HL-60 (cell line): ENCODE measurements at regions not wholly inside any gene's neighbourhood (a gene's known extent, or its start where the extent isn't known, plus 50 kb on each side); places are given as distances from the start of the nearest gene placed in this dataset.

Experiments used
- DNase-seq, 2 experiments: peaks; one replicate each; pipeline ENCODE4 v3.0.0-alpha.2; 2010 to 2020; ENCODE audit warnings: low read depth in 1 of 2, low spot score in 1 of 2
- H3K27ac ChIP-seq: fragments of 250-450 bp; sonication (Bioruptor Pico); replicated peaks from 2 replicates; pipeline ENCODE4 v1.5.1; 2020; ENCODE audit warnings: mild to moderate bottlenecking, moderate library complexity
- H3K27me3 ChIP-seq: fragments of 250-450 bp; sonication (Bioruptor Pico); 2 replicates; pipeline ENCODE4 v1.5.1; 2021; ENCODE audit warnings: mild to moderate bottlenecking, moderate library complexity; ENCODE audit not compliant: insufficient read depth, poor library complexity, severe bottlenecking
- H3K4me3 ChIP-seq: replicated peaks from 2 replicates; pipeline ENCODE4 v1.5.1; 2011; ENCODE audit warnings: mild to moderate bottlenecking, control low read depth, low read length; ENCODE audit not compliant: insufficient read depth
- GABPA ChIP-seq: IDR thresholded peaks from 2 replicates; pipeline ENCODE4 v1.6.1; 2012; ENCODE audit warnings: low read depth
- POLR2AphosphoS5 ChIP-seq: IDR thresholded peaks from 2 replicates; pipeline ENCODE4 v1.6.1; 2012; ENCODE audit warnings: low read depth
- SPI1 ChIP-seq: IDR thresholded peaks from 2 replicates; pipeline ENCODE4 v1.6.1; 2012; ENCODE audit warnings: low read depth, mild to moderate bottlenecking, borderline replicate concordance
- TF ChIP-seq, protein P1 (sequence below): IDR thresholded peaks from one replicate; pipeline ENCODE4 v1.5.1; 2011; ENCODE audit warnings: low read length, control low read depth, inconsistent platforms; ENCODE audit not compliant: insufficient read depth
- TF ChIP-seq, protein P2 (sequence below): IDR thresholded peaks from 2 replicates; pipeline ENCODE4 v1.6.1; 2012; ENCODE audit warnings: low read depth; ENCODE audit not compliant: insufficient replicate concordance

- H3K4me3 ChIP-seq, result no peak overlapping the region
- TF ChIP-seq, protein P1, sequence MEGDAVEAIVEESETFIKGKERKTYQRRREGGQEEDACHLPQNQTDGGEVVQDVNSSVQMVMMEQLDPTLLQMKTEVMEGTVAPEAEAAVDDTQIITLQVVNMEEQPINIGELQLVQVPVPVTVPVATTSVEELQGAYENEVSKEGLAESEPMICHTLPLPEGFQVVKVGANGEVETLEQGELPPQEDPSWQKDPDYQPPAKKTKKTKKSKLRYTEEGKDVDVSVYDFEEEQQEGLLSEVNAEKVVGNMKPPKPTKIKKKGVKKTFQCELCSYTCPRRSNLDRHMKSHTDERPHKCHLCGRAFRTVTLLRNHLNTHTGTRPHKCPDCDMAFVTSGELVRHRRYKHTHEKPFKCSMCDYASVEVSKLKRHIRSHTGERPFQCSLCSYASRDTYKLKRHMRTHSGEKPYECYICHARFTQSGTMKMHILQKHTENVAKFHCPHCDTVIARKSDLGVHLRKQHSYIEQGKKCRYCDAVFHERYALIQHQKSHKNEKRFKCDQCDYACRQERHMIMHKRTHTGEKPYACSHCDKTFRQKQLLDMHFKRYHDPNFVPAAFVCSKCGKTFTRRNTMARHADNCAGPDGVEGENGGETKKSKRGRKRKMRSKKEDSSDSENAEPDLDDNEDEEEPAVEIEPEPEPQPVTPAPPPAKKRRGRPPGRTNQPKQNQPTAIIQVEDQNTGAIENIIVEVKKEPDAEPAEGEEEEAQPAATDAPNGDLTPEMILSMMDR, result no peak
- no peak for TF ChIP-seq GABPA
- no peak for TF ChIP-seq SPI1
- no peak for TF ChIP-seq POLR2AphosphoS5
- TF ChIP-seq, protein P2, sequence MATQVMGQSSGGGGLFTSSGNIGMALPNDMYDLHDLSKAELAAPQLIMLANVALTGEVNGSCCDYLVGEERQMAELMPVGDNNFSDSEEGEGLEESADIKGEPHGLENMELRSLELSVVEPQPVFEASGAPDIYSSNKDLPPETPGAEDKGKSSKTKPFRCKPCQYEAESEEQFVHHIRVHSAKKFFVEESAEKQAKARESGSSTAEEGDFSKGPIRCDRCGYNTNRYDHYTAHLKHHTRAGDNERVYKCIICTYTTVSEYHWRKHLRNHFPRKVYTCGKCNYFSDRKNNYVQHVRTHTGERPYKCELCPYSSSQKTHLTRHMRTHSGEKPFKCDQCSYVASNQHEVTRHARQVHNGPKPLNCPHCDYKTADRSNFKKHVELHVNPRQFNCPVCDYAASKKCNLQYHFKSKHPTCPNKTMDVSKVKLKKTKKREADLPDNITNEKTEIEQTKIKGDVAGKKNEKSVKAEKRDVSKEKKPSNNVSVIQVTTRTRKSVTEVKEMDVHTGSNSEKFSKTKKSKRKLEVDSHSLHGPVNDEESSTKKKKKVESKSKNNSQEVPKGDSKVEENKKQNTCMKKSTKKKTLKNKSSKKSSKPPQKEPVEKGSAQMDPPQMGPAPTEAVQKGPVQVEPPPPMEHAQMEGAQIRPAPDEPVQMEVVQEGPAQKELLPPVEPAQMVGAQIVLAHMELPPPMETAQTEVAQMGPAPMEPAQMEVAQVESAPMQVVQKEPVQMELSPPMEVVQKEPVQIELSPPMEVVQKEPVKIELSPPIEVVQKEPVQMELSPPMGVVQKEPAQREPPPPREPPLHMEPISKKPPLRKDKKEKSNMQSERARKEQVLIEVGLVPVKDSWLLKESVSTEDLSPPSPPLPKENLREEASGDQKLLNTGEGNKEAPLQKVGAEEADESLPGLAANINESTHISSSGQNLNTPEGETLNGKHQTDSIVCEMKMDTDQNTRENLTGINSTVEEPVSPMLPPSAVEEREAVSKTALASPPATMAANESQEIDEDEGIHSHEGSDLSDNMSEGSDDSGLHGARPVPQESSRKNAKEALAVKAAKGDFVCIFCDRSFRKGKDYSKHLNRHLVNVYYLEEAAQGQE, result no peak
- no peaks in the 10 kb centered on the region for H3K27me3 ChIP-seq
- DNase-seq, result no peak
- H3K27ac ChIP-seq, result no peak overlapping the region
Measured at GRCh38 chr3:21331857-21332256, 419.2 kb downstream of the ZNF385D start.

DNA sequence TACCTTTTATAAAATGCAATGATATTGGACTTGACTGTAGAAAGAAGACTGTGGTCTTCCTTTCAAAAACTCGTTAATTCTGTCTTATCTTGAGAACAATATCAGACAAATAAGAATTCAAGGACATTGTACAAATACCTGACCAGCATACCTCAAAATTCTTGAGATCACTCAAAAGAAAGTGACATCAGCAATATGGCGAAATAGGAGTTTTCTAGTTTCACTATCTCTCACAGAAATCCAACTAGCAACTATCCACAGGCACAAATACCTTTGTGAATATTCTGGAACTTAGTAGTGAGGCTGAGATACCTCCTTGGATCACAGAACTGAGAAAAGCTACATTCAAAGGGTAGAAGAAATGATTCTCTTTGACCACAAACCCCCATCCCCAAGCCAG, 419.7 kb downstream of the ZNF385D start:
- Histone ChIP-seq H3K27ac (no peak overlapping the region), H3K27me3 (no peaks in the 10 kb centered on the region), H3K4me3 (no peak overlapping the region)
- no peak for TF ChIP-seq SPI1
- TF ChIP-seq, protein P2, result no peak
- TF ChIP-seq GABPA, result no peak
- no peak for TF ChIP-seq POLR2AphosphoS5
- TF ChIP-seq, protein P1, result no peak
- DNase-seq, result no peak

- TF ChIP-seq GABPA (no peak), SPI1 (no peak)
- TF ChIP-seq, protein P2, result no peak
- no peaks in the 10 kb centered on the region for H3K27me3 ChIP-seq
- no peak for DNase-seq
- no peak overlapping the region for H3K27ac ChIP-seq
- no peak overlapping the region for H3K4me3 ChIP-seq
Measured at GRCh38 chr3:21330293-21330692, 420.7 kb downstream of the ZNF385D start.

- no peak for DNase-seq
- H3K27me3 ChIP-seq, result no peaks in the 10 kb centered on the region
- TF ChIP-seq, protein P2, result no peak
- TF ChIP-seq GABPA (no peak), SPI1 (no peak)
- TF ChIP-seq, protein P1, result no peak
- H3K27ac ChIP-seq, result no peak overlapping the region
- H3K4me3 ChIP-seq, result no peak overlapping the region
Measured at GRCh38 chr3:21328711-21329390, 422.2 kb downstream of the ZNF385D start.
